Right forelimb (tissue), 1 donor: ENCODE measurements at regions not wholly inside any gene's neighbourhood (a gene's known extent, or its start where the extent isn't known, plus 50 kb on each side); places are given as distances from the start of the nearest gene placed in this dataset.

Source experiments
- DNase-seq: peaks from one replicate; pipeline ENCODE4 v3.0.0-alpha.2; 2018

- DNase-seq, result no peak
These were observed 116.6 kb upstream of the ADAMTSL1 start for GRCh38 chr9:18357321-18357720.

GRCh38 chr9:18358325-18358724 is 115.6 kb upstream of the ADAMTSL1 start:
- DNase-seq, result no peak

GRCh38 chr9:18359335-18359734 is 114.6 kb upstream of the ADAMTSL1 start:
- DNase-seq, result no peak

- no peak for DNase-seq
These were observed 113.9 kb upstream of the ADAMTSL1 start for GRCh38 chr9:18360005-18360404.

DNA sequence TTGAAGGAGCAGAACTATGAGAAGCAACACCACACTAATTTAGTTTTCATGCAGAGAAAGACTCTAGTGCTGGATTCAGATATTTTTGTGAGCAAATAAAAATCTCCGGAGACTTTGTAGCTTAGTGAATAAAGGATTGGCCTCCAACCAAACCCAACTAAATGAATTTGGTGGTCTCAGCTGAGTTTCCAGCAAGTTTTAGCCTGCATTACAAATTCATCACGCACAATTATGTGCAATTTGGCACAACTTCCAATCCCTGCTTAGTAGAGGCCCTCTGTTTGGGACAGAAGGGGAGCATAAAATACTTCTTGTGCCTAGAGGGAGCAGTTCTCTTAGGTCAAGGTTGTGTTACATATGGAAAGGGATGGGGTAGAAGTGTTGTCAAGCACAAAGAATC is 112.3 kb upstream of the ADAMTSL1 start:
- DNase-seq, result no peak

DNA sequence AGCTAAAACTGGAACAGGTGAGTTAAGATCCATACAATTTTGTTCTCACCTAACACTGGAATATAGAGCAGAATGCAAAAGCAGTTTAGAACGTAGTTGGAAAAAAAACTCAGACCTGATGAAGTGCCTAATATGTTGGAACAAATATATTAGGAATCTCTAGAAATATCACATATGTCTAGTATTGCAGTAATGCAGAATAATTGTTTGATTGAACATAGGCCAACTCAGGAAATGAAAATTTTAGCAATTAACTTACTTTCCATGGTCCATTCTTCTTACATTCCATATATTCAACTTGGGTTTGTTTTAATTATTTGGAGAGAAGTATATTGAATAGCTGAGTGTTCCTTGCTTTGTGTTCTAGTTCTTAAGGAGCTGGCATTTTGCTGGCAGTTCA is 111.8 kb upstream of the ADAMTSL1 start:
- DNase-seq, result no peak

- DNase-seq, result no peak
These were observed 110.9 kb upstream of the ADAMTSL1 start for GRCh38 chr9:18362901-18363685.

- DNase-seq, result no peak
These were observed 108.3 kb upstream of the ADAMTSL1 start for GRCh38 chr9:18365651-18366050.

DNA sequence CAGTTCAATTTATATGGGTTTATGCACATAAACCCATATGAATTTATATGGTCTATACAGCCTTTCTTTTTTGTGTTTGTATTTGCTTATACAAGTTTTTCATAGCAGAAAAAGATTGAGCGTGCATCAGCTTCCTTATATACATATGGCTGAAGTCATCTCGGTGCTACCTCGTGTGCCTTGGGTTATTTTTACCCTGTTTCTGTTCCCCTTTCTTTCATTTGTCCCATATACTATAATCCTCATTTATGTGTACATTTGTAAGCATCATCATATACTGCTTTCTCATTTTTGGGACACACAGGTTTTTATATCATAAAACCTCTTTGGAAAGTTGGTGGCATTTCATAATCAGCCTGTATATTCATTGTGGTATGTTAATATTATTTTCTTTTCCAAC is 107.8 kb upstream of the ADAMTSL1 start:
- DNase-seq, result no peak

- DNase-seq, result no peak
These were observed 105.7 kb upstream of the ADAMTSL1 start for GRCh38 chr9:18368206-18368605.

DNA sequence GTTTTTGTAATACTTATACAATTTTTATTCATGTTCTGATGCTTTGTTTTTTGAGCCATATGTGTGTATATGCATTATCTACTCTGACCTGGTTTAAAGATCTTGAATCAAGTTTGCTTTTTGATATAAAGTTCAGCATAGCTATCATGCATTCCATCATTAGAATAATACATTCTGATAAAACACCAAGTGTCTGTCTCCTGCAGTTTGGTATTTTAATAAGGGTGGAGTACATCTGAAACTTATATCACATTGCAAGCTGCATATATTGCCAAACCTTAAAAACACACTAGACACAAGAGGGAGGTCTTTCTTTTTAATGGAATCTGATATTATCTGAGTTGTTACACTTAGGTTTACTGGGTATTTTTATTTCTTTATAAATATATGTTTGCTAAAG is 102.8 kb upstream of the ADAMTSL1 start:
- no peak for DNase-seq

- no peak for DNase-seq
These were observed 102.3 kb upstream of the ADAMTSL1 start for GRCh38 chr9:18371621-18372020.

DNA sequence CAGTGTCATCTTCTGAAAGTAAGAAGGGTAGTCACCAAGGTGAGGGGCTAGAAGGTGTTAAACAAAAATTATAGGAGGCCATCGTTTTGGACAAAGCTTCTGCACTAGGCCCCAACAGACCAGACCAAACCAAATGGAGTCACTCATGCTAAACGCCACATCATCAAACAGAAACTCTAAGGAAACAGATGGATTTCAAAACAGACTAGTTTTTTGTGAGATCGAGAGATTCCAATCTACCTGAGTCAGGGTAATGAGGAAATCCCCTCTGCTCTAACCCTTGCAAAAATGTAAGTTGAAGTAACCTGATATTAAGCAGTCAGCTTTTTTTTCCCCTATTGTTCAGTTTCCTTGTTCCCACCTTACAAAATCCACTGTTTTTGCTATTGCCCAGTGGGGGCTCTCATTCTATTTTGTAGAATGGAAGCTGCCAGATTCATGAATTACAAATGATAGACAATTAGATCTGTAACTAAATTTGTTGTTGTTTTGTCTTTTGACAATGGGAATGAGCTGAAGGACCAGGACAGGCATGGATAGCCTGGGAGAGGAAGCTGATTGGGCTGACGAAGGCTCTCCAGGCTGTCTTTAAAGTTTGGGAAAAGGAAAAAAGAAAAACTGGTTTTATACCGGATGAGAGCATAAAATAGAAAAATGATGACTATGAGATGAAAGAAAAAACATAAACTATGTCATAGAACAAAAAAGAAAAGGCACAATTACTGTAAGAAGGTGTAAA is 94.7 kb upstream of the ADAMTSL1 start:
- DNase-seq, result no peak

- DNase-seq, result no peak
These were observed 91.7 kb upstream of the ADAMTSL1 start for GRCh38 chr9:18382243-18382642.

DNA sequence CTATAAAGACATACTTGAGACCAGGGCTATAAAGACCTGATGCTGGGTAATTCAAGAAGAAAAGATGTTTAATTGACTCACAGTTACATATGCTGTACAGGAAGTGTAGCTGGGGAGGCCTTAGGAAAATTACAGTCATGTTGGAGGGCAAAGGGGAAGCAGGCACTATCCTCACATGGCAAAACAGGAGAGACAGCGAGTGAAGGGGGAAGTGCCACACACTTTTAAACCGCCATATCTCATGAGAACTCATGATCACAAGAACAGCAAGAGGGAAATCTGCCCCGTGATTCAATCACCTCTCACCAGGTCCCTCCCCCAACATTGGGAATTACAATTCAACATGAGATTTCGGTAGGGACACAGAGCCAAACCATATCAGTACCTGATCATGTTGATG is 89.9 kb upstream of the ADAMTSL1 start:
- DNase-seq, result no peak

DNA sequence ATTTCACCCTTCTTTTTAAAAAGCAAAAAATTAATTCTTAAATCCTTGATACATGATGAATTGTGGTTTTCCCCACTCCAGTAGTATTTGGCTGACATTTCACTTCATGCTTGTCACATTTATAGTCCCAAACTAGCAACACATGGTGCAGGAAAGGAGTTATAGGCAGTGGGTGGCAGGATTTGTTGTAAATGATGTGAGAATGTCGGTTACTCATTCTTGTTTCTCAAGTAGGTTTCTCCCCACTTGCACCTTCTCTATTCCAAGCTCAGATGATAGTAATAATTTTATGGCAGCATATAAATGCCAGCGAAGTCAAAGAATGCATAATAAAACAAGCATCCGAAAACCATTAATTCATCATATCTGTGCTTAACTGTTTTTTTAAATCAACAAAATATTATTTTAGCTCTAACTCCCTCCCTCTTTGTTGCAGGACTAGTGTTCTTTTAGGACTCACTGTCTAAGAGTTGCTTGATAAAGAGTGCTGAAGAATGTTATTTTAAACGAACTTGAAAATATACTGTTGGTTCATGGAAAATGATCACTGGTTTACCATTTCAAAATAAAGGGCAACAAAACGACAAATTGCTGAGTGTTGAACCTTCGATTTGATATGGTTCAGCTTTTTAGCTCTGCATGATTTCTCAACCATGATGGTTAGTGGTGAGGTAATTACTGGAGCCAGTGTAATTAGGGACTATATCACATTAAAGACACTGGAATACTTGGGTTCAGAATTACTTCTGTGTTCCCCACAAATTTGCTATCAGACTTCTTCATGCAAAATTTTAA is 88.1 kb upstream of the ADAMTSL1 start:
- DNase-seq, result no peak

DNA sequence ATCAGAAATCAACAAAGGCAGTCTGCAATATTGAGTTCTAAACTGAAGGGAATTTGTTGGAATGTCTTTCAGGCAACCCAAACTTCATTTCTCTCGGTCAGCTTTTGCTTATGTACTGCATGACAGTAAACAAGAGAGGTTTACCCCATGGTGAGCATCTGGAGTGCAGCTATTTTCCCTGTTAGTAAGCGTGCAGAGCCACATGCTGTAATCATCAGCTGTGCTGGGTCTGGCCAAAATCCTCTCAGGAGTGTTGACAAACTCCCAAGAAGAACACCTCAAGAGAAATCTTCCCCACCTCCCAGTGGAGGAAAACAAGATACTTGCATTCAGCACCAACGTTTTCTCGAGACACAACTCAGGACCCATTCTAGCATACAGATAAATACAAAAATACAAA is 83.6 kb upstream of the ADAMTSL1 start:
- no peak for DNase-seq

- DNase-seq, result no peak
These were observed 80.4 kb upstream of the ADAMTSL1 start for GRCh38 chr9:18393340-18394130.

DNA sequence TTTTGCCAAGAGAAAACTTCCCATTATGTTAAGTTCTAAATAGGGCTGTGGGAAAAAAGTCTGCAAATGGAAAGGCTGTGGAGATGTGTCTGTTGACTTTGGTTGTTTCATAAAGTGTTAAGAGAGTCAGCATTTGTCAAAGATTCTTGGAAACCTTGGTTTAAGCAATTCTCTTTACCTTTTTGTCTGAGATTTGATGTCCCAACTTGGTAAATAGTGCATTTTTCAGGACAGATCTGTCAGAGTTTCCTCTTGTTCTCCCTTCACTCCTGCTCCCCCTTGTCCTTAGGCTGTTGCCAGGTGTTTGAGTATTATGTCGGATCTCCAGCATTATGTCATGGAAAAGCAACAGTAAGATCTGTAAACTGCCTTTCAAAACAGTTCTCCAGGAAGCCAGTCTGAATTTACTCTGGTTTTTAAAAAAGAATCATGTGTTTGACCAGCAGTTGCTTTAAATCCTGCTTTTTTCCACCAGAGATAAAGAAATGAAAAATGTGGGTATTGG is 79.1 kb upstream of the ADAMTSL1 start:
- DNase-seq, result no peak

DNA sequence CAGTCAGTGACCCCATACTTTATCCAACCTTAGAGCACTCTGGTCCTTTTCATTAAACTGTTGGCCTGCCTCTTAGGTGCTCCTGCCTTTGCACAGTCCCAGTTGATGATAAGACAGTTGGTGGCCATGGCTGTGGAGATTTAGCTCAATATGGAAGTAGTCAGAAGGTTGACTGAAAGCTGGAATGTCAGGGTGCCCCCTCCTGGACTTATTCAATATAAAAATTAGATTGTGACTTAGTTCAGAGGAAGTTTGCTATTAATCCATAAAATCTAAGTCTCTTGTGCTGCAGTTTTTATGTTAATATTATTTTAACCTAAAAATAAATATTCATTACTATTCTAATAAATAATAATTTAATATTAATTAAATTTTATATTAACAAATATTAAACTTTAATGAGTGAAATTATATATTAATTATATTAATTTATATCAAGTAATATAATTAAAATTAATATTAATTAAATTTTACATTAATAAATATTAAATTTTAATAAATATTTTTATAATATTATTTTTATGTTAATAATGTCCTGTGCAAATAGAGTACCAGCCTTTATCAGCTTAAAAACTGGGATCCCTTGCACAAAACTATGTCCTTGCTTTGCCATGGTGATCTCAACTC is 77.7 kb upstream of the ADAMTSL1 start:
- no peak for DNase-seq

GRCh38 chr9:18397076-18397475 is 76.9 kb upstream of the ADAMTSL1 start:
- DNase-seq, result no peak

- no peak for DNase-seq
These were observed 75.9 kb upstream of the ADAMTSL1 start for GRCh38 chr9:18398038-18398437.
